Astrocyte of the cerebellum (primary cell): ENCODE measurements at regions not wholly inside any gene's neighbourhood (a gene's known extent, or its start where the extent isn't known, plus 50 kb on each side); places are given as distances from the start of the nearest gene placed in this dataset.
A peak's percentile ranks its signal among the peaks of the same experiment; 100 is the strongest.

Source experiments
- DNase-seq: peaks from one replicate; pipeline ENCODE4 v3.0.0-alpha.2; 2011; ENCODE audit warnings: low read depth
- H3K4me3 ChIP-seq: 2 replicates; pipeline ENCODE4 v1.5.1; 2011; ENCODE audit warnings: mild to moderate bottlenecking, low read depth, low read length, moderate library complexity
- in situ Hi-C: cut with HindIII; loops from 2 replicates; pipeline ENCODE4 v1.10.0; 2017; ENCODE audit warnings: low sequenced_read_pairs
- TF ChIP-seq, protein P1 (sequence below): IDR thresholded peaks from 2 replicates; pipeline ENCODE4 v1.5.1; 2012; ENCODE audit warnings: low read length, low read depth, moderate library complexity, mild to moderate bottlenecking; ENCODE audit errors: missing control alignments

- TF ChIP-seq, protein P1, sequence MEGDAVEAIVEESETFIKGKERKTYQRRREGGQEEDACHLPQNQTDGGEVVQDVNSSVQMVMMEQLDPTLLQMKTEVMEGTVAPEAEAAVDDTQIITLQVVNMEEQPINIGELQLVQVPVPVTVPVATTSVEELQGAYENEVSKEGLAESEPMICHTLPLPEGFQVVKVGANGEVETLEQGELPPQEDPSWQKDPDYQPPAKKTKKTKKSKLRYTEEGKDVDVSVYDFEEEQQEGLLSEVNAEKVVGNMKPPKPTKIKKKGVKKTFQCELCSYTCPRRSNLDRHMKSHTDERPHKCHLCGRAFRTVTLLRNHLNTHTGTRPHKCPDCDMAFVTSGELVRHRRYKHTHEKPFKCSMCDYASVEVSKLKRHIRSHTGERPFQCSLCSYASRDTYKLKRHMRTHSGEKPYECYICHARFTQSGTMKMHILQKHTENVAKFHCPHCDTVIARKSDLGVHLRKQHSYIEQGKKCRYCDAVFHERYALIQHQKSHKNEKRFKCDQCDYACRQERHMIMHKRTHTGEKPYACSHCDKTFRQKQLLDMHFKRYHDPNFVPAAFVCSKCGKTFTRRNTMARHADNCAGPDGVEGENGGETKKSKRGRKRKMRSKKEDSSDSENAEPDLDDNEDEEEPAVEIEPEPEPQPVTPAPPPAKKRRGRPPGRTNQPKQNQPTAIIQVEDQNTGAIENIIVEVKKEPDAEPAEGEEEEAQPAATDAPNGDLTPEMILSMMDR, result no peak
- no peak overlapping the region for H3K4me3 ChIP-seq
- in situ Hi-C loops, result no loop called here
- no peak for DNase-seq
Measured at GRCh38 chr3:182259579-182259978, 533.7 kb upstream of the ATP11B start.

- in situ Hi-C loops, result loop anchor here (5.0 kb wide), 1 partner anchor 554 kb away; no protein-coding TSS in a partner anchor
- DNase-seq, result no peak
- TF ChIP-seq, protein P1, result no peak
- H3K4me3 ChIP-seq, result no peak overlapping the region
Measured at GRCh38 chr3:182261041-182261440, 532.3 kb upstream of the ATP11B start.

- TF ChIP-seq, protein P1, result no peak
- in situ Hi-C loops, result no loop called here
- DNase-seq, result no peak
- no peak overlapping the region for H3K4me3 ChIP-seq
Measured at GRCh38 chr3:182268711-182269110, 524.6 kb upstream of the ATP11B start.

- no peak for DNase-seq
- in situ Hi-C loops, result no loop called here
- TF ChIP-seq, protein P1, result no peak
- no peak overlapping the region for H3K4me3 ChIP-seq
Measured at GRCh38 chr3:182276512-182276911, 516.8 kb upstream of the ATP11B start.

DNA sequence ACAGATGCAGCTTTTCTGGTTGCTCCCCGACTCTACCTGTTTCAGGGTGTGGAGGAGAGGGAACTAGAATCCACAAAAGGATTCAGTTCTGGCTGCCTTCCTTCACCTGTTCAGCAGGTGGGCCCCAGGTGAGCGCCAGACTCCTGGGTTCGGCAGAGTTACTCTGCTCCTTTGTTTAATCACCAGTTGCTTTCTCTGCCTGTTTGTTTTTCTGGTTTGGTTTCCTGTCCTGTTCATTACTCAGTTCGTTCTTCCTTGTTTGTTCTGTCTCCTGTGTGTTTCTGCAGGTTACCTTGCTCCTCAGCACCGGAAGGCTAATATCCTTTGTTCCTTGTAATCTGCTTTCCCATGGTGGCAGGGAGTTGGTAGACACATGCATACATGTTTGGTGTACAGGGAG is 508.5 kb upstream of the ATP11B start:
- no peak overlapping the region for H3K4me3 ChIP-seq
- DNase-seq, result no peak
- TF ChIP-seq, protein P1, result no peak
- in situ Hi-C loops, result loop anchor here (5.0 kb wide), 1 partner anchor 398 kb away; no protein-coding TSS in a partner anchor

GRCh38 chr3:182292591-182292990 is 500.7 kb upstream of the ATP11B start:
- no peak overlapping the region for H3K4me3 ChIP-seq
- TF ChIP-seq, protein P1, result no peak
- DNase-seq, result no peak
- in situ Hi-C loops, result no loop called here

DNA sequence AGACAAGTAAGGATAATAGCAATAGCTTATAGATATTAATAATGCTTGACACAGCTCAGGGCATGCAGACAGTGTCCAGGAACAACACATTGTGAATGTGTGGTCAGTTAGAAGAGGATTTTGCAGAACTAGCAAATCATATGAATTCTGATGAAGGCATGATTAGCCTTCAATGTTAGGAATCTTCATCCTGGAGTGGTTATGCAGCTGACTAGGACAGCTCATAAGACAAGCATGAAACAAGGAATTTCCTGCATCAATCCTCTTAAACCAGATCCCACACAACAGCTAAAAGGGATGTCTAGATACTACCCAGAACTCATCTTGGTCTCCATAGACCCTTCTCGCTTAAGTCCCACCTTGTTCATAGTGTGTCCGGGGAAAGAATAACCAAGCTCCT is 499.0 kb upstream of the ATP11B start:
- DNase-seq, result peak; percentile 47
- no peak overlapping the region for H3K4me3 ChIP-seq
- TF ChIP-seq, protein P1, result no peak
- in situ Hi-C loops, result no loop called here
